ENCODE measurements at regions not wholly inside any gene's neighbourhood (a gene's known extent, or its start where the extent isn't known, plus 50 kb on each side); places are given as distances from the start of the nearest gene placed in this dataset.
"Not testable (repeated sequence)": the region's sequence is repeated elsewhere in the genome, so short reads cannot be mapped to it uniquely, and the experiment has no call there.

- Mint-ChIP-seq H3K4me3 (no peak overlapping the region), H3K36me3 (no peaks in the 10 kb centered on the region), H3K27me3 (ENCODE audit: low read depth in 3 of 3) (no peaks in the 10 kb centered on the region), H3K4me1 (no peaks in the 10 kb centered on the region), H3K27ac (no peak overlapping the region), H3K9me3 (peaks cover 3 to 26% (median 18%) of the 10 kb centered on the region in 6 donors)
- DNase-seq, result no peak
Observed at GRCh38 chr3:82636177-82636576, 874.7 kb upstream of the GBE1 start.

- Mint-ChIP-seq H3K36me3 (no peaks in the 10 kb centered on the region), H3K27me3 (ENCODE audit: low read depth in 3 of 3) (no peaks in the 10 kb centered on the region), H3K4me1 (no peaks in the 10 kb centered on the region), H3K27ac (no peak overlapping the region), H3K9me3 (peaks cover 3 to 44% (median 32%) of the 10 kb centered on the region in 6 donors), H3K4me3 (no peak overlapping the region)
- DNase-seq, result no peak
Observed at GRCh38 chr3:82633319-82633718, 871.9 kb upstream of the GBE1 start.

- no peaks in the 10 kb centered on the region for H3K36me3 Mint-ChIP-seq
- no peak for DNase-seq
- no peak overlapping the region for H3K27ac Mint-ChIP-seq
- peaks cover 3 to 54% (median 29%) of the 10 kb centered on the region in 6 donors for H3K9me3 Mint-ChIP-seq
- peaks cover 0 to 2% (median 0%) of the 10 kb centered on the region in 3 donors for H3K27me3 Mint-ChIP-seq (ENCODE audit: low read depth in 3 of 3)
- no peaks in the 10 kb centered on the region for H3K4me1 Mint-ChIP-seq
- H3K4me3 Mint-ChIP-seq, result no peak overlapping the region
Observed at GRCh38 chr3:82629937-82630336, 868.5 kb upstream of the GBE1 start.

GRCh38 chr3:82628385-82629014 lies 867.1 kb upstream of the GBE1 start:
- Mint-ChIP-seq H3K27me3 (ENCODE audit: low read depth in 3 of 3) (peaks cover 0 to 2% (median 0%) of the 10 kb centered on the region in 3 donors), H3K4me3 (no peak overlapping the region), H3K4me1 (no peaks in the 10 kb centered on the region), H3K36me3 (no peaks in the 10 kb centered on the region), H3K9me3 (peaks cover 5 to 63% (median 35%) of the 10 kb centered on the region in 6 donors), H3K27ac (no peak overlapping the region)
- no peak for DNase-seq

- Mint-ChIP-seq H3K36me3 (no peaks in the 10 kb centered on the region), H3K9me3 (peaks cover 11 to 67% (median 35%) of the 10 kb centered on the region in 6 donors)
Observed at GRCh38 chr3:82627733-82628132, 866.3 kb upstream of the GBE1 start.

GRCh38 chr3:82620744-82621143 lies 859.3 kb upstream of the GBE1 start:
- H3K27me3 Mint-ChIP-seq (ENCODE audit: low read depth in 3 of 3); H3K4me3 Mint-ChIP-seq: not testable (repeated sequence)

More at GRCh38 chr3:82627733-82628132, 866.3 kb upstream of the GBE1 start:
- Mint-ChIP-seq H3K4me3 (no peak overlapping the region), H3K27ac (no peak overlapping the region), H3K4me1 (no peaks in the 10 kb centered on the region), H3K27me3 (ENCODE audit: low read depth in 3 of 3) (peaks cover 0 to 2% (median 0%) of the 10 kb centered on the region in 3 donors)
- DNase-seq, result no peak

GRCh38 chr3:82618594-82618993 lies 857.1 kb upstream of the GBE1 start:
- Mint-ChIP-seq H3K36me3 (no peaks in the 10 kb centered on the region), H3K27ac (no peak overlapping the region), H3K4me3 (no peak overlapping the region), H3K9me3 (peaks cover 13 to 59% (median 30%) of the 10 kb centered on the region in 6 donors), H3K27me3 (ENCODE audit: low read depth in 3 of 3) (no peaks in the 10 kb centered on the region), H3K4me1 (no peaks in the 10 kb centered on the region)
- DNase-seq, result no peak

More at GRCh38 chr3:82620744-82621143, 859.3 kb upstream of the GBE1 start:
- H3K9me3 Mint-ChIP-seq, result peaks cover 15 to 68% (median 33%) of the 10 kb centered on the region in 6 donors
- H3K27ac Mint-ChIP-seq, H3K36me3 Mint-ChIP-seq, DNase-seq, H3K4me1 Mint-ChIP-seq: not testable (repeated sequence)

GRCh38 chr3:82610236-82610635 lies 848.8 kb upstream of the GBE1 start:
- Mint-ChIP-seq H3K27ac (no peak overlapping the region), H3K36me3 (no peaks in the 10 kb centered on the region), H3K4me1 (no peaks in the 10 kb centered on the region), H3K9me3 (peaks cover 14 to 40% (median 31%) of the 10 kb centered on the region in 6 donors), H3K4me3 (no peak overlapping the region), H3K27me3 (ENCODE audit: low read depth in 3 of 3) (peaks cover 0 to 2% (median 1%) of the 10 kb centered on the region in 3 donors)
- no peak for DNase-seq

GRCh38 chr3:82607391-82607790 lies 845.9 kb upstream of the GBE1 start:
- Mint-ChIP-seq H3K4me1 (no peaks in the 10 kb centered on the region), H3K27me3 (ENCODE audit: low read depth in 3 of 3) (peaks cover 0 to 2% (median 1%) of the 10 kb centered on the region in 3 donors), H3K9me3 (peaks cover 16 to 49% (median 27%) of the 10 kb centered on the region in 6 donors), H3K4me3 (no peak overlapping the region), H3K36me3 (no peaks in the 10 kb centered on the region), H3K27ac (no peak overlapping the region)
- no peak for DNase-seq

- H3K27ac Mint-ChIP-seq, result no peak overlapping the region
- peaks cover 14 to 55% (median 32%) of the 10 kb centered on the region in 6 donors for H3K9me3 Mint-ChIP-seq
- H3K4me3 Mint-ChIP-seq, result no peak overlapping the region
- H3K36me3 Mint-ChIP-seq, result peaks cover 0 to 4% (median 4%) of the 10 kb centered on the region in 3 donors
- DNase-seq, result no peak
- no peaks in the 10 kb centered on the region for H3K4me1 Mint-ChIP-seq
- peaks cover 2% of the 10 kb centered on the region in 3 donors for H3K27me3 Mint-ChIP-seq (ENCODE audit: low read depth in 3 of 3)
Observed at GRCh38 chr3:82596805-82597204, 835.4 kb upstream of the GBE1 start.

GRCh38 chr3:82595530-82595929 lies 834.1 kb upstream of the GBE1 start:
- H3K4me1 Mint-ChIP-seq, result no peaks in the 10 kb centered on the region

GRCh38 chr3:82587174-82587573 lies 825.7 kb upstream of the GBE1 start:
- no peak overlapping the region for H3K27ac Mint-ChIP-seq
- peaks cover 5 to 21% (median 11%) of the 10 kb centered on the region in 6 donors for H3K9me3 Mint-ChIP-seq
- H3K27me3 Mint-ChIP-seq (ENCODE audit: low read depth in 3 of 3), result no peaks in the 10 kb centered on the region
- DNase-seq, result no peak
- no peaks in the 10 kb centered on the region for H3K36me3 Mint-ChIP-seq
- H3K4me3 Mint-ChIP-seq, result no peak overlapping the region
- no peaks in the 10 kb centered on the region for H3K4me1 Mint-ChIP-seq

More at GRCh38 chr3:82595530-82595929, 834.1 kb upstream of the GBE1 start:
- Mint-ChIP-seq H3K27ac (no peak overlapping the region), H3K9me3 (peaks cover 14 to 63% (median 32%) of the 10 kb centered on the region in 6 donors), H3K4me3 (no peak overlapping the region), H3K36me3 (peaks cover 0 to 4% (median 4%) of the 10 kb centered on the region in 3 donors), H3K27me3 (ENCODE audit: low read depth in 3 of 3) (peaks cover 2% of the 10 kb centered on the region in 3 donors)
- no peak for DNase-seq

- H3K4me3 Mint-ChIP-seq, result no peak overlapping the region
- H3K4me1 Mint-ChIP-seq, result no peaks in the 10 kb centered on the region
- no peaks in the 10 kb centered on the region for H3K27me3 Mint-ChIP-seq (ENCODE audit: low read depth in 3 of 3)
- no peaks in the 10 kb centered on the region for H3K36me3 Mint-ChIP-seq
- H3K27ac Mint-ChIP-seq, result no peak overlapping the region
- peaks cover 5 to 17% (median 8%) of the 10 kb centered on the region in 6 donors for H3K9me3 Mint-ChIP-seq
- DNase-seq, result no peak
Observed at GRCh38 chr3:82586414-82586813, 825.0 kb upstream of the GBE1 start.

- not testable (repeated sequence) for H3K27me3 Mint-ChIP-seq (ENCODE audit: low read depth in 3 of 3); H3K27ac Mint-ChIP-seq; DNase-seq; H3K36me3 Mint-ChIP-seq; H3K4me3 Mint-ChIP-seq; H3K4me1 Mint-ChIP-seq
- peaks cover 4 to 16% (median 6%) of the 10 kb centered on the region in 6 donors for H3K9me3 Mint-ChIP-seq
Observed at GRCh38 chr3:82586002-82586401, 824.6 kb upstream of the GBE1 start.

GRCh38 chr3:82585591-82585990 lies 824.1 kb upstream of the GBE1 start:
- H3K4me3 Mint-ChIP-seq; H3K36me3 Mint-ChIP-seq; H3K4me1 Mint-ChIP-seq; H3K27me3 Mint-ChIP-seq (ENCODE audit: low read depth in 3 of 3); H3K27ac Mint-ChIP-seq; DNase-seq: not testable (repeated sequence)
- H3K9me3 Mint-ChIP-seq, result peaks cover 0 to 14% (median 5%) of the 10 kb centered on the region in 6 donors
